GM23338 (cell line): ENCODE measurements at regions not wholly inside any gene's neighbourhood (a gene's known extent, or its start where the extent isn't known, plus 50 kb on each side); places are given as distances from the start of the nearest gene placed in this dataset.

Experiments
- ATAC-seq: fragments of 200-7000 bp; cut with Tn5 transposase; 3 replicates; pipeline ENCODE4 v1.9.1; 2020
- DNase-seq: peaks from one replicate; pipeline ENCODE4 v3.0.0-alpha.2; 2015; ENCODE audit warnings: low spot score
- H2AFZ ChIP-seq: fragments of 200-600 bp; sonication (generic); 2 replicates; pipeline ENCODE4 v1.8.0; 2016; ENCODE audit warnings: antibody characterized with exemption, mild to moderate bottlenecking, moderate library complexity
- H3F3A ChIP-seq: fragments of 200-600 bp; sonication (generic); replicated peaks from 2 replicates; pipeline ENCODE4 v1.8.0; 2017; ENCODE audit warnings: antibody characterized with exemption, mixed run types, low read depth
- H3K27ac ChIP-seq: fragments of 200-600 bp; sonication (generic); 2 replicates; pipeline ENCODE4 v1.6.1; 2016; ENCODE audit warnings: low read depth
- H3K27me3 ChIP-seq: fragments of 200-600 bp; sonication (generic); 2 replicates; pipeline ENCODE4 v1.8.0; 2016; ENCODE audit warnings: mild to moderate bottlenecking, mixed run types, moderate library complexity; ENCODE audit not compliant: insufficient read depth
- H3K36me3 ChIP-seq: fragments of 200-600 bp; sonication (generic); 2 replicates; pipeline ENCODE4 v1.8.0; 2016; ENCODE audit warnings: mild to moderate bottlenecking; ENCODE audit not compliant: insufficient read depth
- H3K4me1 ChIP-seq: fragments of 200-600 bp; sonication (generic); 2 replicates; pipeline ENCODE4 v1.8.0; 2016; ENCODE audit warnings: mild to moderate bottlenecking, moderate library complexity; ENCODE audit not compliant: insufficient read depth
- H3K4me2 ChIP-seq: fragments of 200-600 bp; sonication (generic); 2 replicates; pipeline ENCODE4 v1.7.1; 2017; ENCODE audit warnings: mixed run types
- H3K4me3 ChIP-seq: fragments of 200-600 bp; sonication (generic); 2 replicates; pipeline ENCODE4 v1.6.1; 2016; ENCODE audit warnings: mixed run types
- H3K79me2 ChIP-seq: fragments of 200-600 bp; sonication (generic); replicated peaks from 2 replicates; pipeline ENCODE4 v1.8.0; 2017; ENCODE audit warnings: mild to moderate bottlenecking; ENCODE audit not compliant: insufficient read depth
- H3K9me2 ChIP-seq: fragments of 200-600 bp; sonication (generic); 2 replicates; pipeline ENCODE4 v1.8.0; 2017; ENCODE audit not compliant: insufficient read depth
- H4K20me1 ChIP-seq: fragments of 200-600 bp; sonication (generic); replicated peaks from 2 replicates; pipeline ENCODE4 v1.8.0; 2017; ENCODE audit warnings: mild to moderate bottlenecking; ENCODE audit not compliant: insufficient read depth
- H3K27ac Mint-ChIP-seq: 2 replicates; pipeline ENCODE4 v1.8.0; 2020; ENCODE audit warnings: inconsistent platforms, mild to moderate bottlenecking, moderate library complexity, mixed read lengths
- H3K27me3 Mint-ChIP-seq: 3 replicates; pipeline ENCODE4 v1.8.0; 2022; ENCODE audit warnings: low read depth, mild to moderate bottlenecking, moderate library complexity, mixed read lengths, inconsistent platforms; ENCODE audit not compliant: insufficient read depth, poor library complexity
- H3K36me3 Mint-ChIP-seq: 3 replicates; pipeline ENCODE4 v1.8.0; 2021; ENCODE audit warnings: low read depth, mild to moderate bottlenecking, inconsistent platforms, moderate library complexity, mixed read lengths
- H3K4me1 Mint-ChIP-seq: 3 replicates; pipeline ENCODE4 v1.8.0; 2020; ENCODE audit warnings: mild to moderate bottlenecking, inconsistent platforms, mixed read lengths
- H3K4me3 Mint-ChIP-seq: 3 replicates; pipeline ENCODE4 v1.8.0; 2021; ENCODE audit warnings: moderate library complexity, mild to moderate bottlenecking, inconsistent platforms, mixed read lengths
- H3K9me3 Mint-ChIP-seq: 3 replicates; pipeline ENCODE4 v1.8.0; 2020; ENCODE audit warnings: moderate library complexity, mild to moderate bottlenecking, inconsistent platforms, mixed read lengths
- ETS1 ChIP-seq: IDR thresholded peaks from 2 replicates; pipeline ENCODE4 v1.6.1; 2016; ENCODE audit warnings: antibody characterized with exemption
- EZH2phosphoT487 ChIP-seq: fragments of 200-600 bp; sonication (generic); IDR thresholded peaks from one replicate; pipeline ENCODE4 v1.8.1; 2018; ENCODE audit warnings: antibody characterized with exemption; ENCODE audit not compliant: unreplicated experiment
- JUNB ChIP-seq: IDR thresholded peaks from one replicate; pipeline ENCODE4 v1.6.1; 2016; ENCODE audit warnings: antibody characterized with exemption; ENCODE audit not compliant: unreplicated experiment
- NANOG ChIP-seq: IDR thresholded peaks from 2 replicates; pipeline ENCODE4 v1.6.1; 2016; ENCODE audit warnings: antibody characterized with exemption, borderline replicate concordance
- POLR2AphosphoS5 ChIP-seq: IDR thresholded peaks from 2 replicates; pipeline ENCODE4 v1.6.1; 2016; ENCODE audit warnings: antibody characterized with exemption, low read depth
- STAT1 ChIP-seq: IDR thresholded peaks from one replicate; pipeline ENCODE4 v1.6.1; 2016; ENCODE audit warnings: antibody characterized with exemption; ENCODE audit not compliant: unreplicated experiment
- ZNF114 ChIP-seq: fragments of 250-450 bp; sonication (Bioruptor Pico); IDR thresholded peaks from 2 replicates; pipeline ENCODE4 v1.5.0; 2020; ENCODE audit warnings: mild to moderate bottlenecking, moderate library complexity
- ZNF331 ChIP-seq: fragments of 250-450 bp; sonication (Bioruptor Pico); IDR thresholded peaks from 2 replicates; pipeline ENCODE4 v1.5.0; 2020; ENCODE audit warnings: low read depth, mild to moderate bottlenecking, moderate library complexity
- TF ChIP-seq, protein P1 (sequence below): IDR thresholded peaks from one replicate; pipeline ENCODE4 v1.6.1; 2018; ENCODE audit warnings: antibody characterized with exemption; ENCODE audit not compliant: unreplicated experiment
- TF ChIP-seq, protein P2 (sequence below), 2 experiments: fragments of 200-600 bp in 1 of 2; sonication (generic) in 1 of 2; conservative IDR thresholded peaks; 2 replicates each; pipeline versions ENCODE4 v1.5.1 to v1.6.1; 2016 to 2017; ENCODE audit warnings: antibody characterized with exemption in 2 of 2, low read depth in 2 of 2, mild to moderate bottlenecking in 2 of 2, moderate library complexity in 1 of 2

GRCh38 chr10:3683560-3683959, 101.4 kb downstream of the KLF6 start:
- H3K36me3 ChIP-seq, result no peaks in the 10 kb centered on the region
- Mint-ChIP-seq H3K4me1 (no peaks in the 10 kb centered on the region), H3K27ac (no peak overlapping the region), H3K27me3 (peaks cover 7% of the 10 kb centered on the region), H3K9me3 (no peaks in the 10 kb centered on the region), H3K36me3 (no peaks in the 10 kb centered on the region), H3K4me3 (no peak overlapping the region)
- TF ChIP-seq ZNF331 (CRISPR knock-in tag), result no peak
- no peak overlapping the region for H3K4me2 ChIP-seq
- H3K27ac ChIP-seq, result no peak overlapping the region
- H3F3A ChIP-seq, result no peaks in the 10 kb centered on the region
- H3K79me2 ChIP-seq, result no peaks in the 10 kb centered on the region
- no peak for DNase-seq
- no peak overlapping the region for H2AFZ ChIP-seq
- no peaks in the 10 kb centered on the region for H4K20me1 ChIP-seq
- no peak overlapping the region for H3K4me3 ChIP-seq
- no peak for ATAC-seq
- no peaks in the 10 kb centered on the region for H3K4me1 ChIP-seq
- no peaks in the 10 kb centered on the region for H3K27me3 ChIP-seq
- H3K9me2 ChIP-seq, result no peaks in the 10 kb centered on the region; the same call in 1 of the 2 replicates

- Histone ChIP-seq H2AFZ (no peak overlapping the region), H3K4me1 (no peaks in the 10 kb centered on the region), H4K20me1 (no peaks in the 10 kb centered on the region), H3K4me2 (no peak overlapping the region), H3K4me3 (no peak overlapping the region), H3F3A (no peaks in the 10 kb centered on the region), H3K36me3 (no peaks in the 10 kb centered on the region), H3K9me2 (no peaks in the 10 kb centered on the region; the same call in 1 of the 2 replicates), H3K27ac (no peak overlapping the region), H3K27me3 (no peaks in the 10 kb centered on the region), H3K79me2 (no peaks in the 10 kb centered on the region)
- Mint-ChIP-seq H3K4me1 (no peaks in the 10 kb centered on the region), H3K36me3 (no peaks in the 10 kb centered on the region), H3K4me3 (no peak overlapping the region), H3K9me3 (no peaks in the 10 kb centered on the region), H3K27ac (no peak overlapping the region), H3K27me3 (peaks cover 7% of the 10 kb centered on the region)
- ATAC-seq (no peak), DNase-seq (no peak)
- TF ChIP-seq ETS1, result no peak
- TF ChIP-seq NANOG, result no peak
- no peak for TF ChIP-seq JUNB
- TF ChIP-seq ZNF331 (CRISPR knock-in tag), result no peak
- TF ChIP-seq, protein P1, sequence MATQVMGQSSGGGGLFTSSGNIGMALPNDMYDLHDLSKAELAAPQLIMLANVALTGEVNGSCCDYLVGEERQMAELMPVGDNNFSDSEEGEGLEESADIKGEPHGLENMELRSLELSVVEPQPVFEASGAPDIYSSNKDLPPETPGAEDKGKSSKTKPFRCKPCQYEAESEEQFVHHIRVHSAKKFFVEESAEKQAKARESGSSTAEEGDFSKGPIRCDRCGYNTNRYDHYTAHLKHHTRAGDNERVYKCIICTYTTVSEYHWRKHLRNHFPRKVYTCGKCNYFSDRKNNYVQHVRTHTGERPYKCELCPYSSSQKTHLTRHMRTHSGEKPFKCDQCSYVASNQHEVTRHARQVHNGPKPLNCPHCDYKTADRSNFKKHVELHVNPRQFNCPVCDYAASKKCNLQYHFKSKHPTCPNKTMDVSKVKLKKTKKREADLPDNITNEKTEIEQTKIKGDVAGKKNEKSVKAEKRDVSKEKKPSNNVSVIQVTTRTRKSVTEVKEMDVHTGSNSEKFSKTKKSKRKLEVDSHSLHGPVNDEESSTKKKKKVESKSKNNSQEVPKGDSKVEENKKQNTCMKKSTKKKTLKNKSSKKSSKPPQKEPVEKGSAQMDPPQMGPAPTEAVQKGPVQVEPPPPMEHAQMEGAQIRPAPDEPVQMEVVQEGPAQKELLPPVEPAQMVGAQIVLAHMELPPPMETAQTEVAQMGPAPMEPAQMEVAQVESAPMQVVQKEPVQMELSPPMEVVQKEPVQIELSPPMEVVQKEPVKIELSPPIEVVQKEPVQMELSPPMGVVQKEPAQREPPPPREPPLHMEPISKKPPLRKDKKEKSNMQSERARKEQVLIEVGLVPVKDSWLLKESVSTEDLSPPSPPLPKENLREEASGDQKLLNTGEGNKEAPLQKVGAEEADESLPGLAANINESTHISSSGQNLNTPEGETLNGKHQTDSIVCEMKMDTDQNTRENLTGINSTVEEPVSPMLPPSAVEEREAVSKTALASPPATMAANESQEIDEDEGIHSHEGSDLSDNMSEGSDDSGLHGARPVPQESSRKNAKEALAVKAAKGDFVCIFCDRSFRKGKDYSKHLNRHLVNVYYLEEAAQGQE, result no peak
- TF ChIP-seq STAT1, result no peak
- TF ChIP-seq, protein P2, sequence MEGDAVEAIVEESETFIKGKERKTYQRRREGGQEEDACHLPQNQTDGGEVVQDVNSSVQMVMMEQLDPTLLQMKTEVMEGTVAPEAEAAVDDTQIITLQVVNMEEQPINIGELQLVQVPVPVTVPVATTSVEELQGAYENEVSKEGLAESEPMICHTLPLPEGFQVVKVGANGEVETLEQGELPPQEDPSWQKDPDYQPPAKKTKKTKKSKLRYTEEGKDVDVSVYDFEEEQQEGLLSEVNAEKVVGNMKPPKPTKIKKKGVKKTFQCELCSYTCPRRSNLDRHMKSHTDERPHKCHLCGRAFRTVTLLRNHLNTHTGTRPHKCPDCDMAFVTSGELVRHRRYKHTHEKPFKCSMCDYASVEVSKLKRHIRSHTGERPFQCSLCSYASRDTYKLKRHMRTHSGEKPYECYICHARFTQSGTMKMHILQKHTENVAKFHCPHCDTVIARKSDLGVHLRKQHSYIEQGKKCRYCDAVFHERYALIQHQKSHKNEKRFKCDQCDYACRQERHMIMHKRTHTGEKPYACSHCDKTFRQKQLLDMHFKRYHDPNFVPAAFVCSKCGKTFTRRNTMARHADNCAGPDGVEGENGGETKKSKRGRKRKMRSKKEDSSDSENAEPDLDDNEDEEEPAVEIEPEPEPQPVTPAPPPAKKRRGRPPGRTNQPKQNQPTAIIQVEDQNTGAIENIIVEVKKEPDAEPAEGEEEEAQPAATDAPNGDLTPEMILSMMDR (conservative IDR thresholded peaks at IDR 0.05; ENCODE audit: low read depth in 2 of 2), result no peak
- no peak for TF ChIP-seq EZH2phosphoT487
- no peak for TF ChIP-seq ZNF114 (CRISPR knock-in tag)
- no peak for TF ChIP-seq POLR2AphosphoS5
Measured at GRCh38 chr10:3682745-3683144, 102.3 kb downstream of the KLF6 start.
